ENCODE measurements at regions not wholly inside any gene's neighbourhood (a gene's known extent, or its start where the extent isn't known, plus 50 kb on each side); places are given as distances from the start of the nearest gene placed in this dataset.

GRCh38 chr7:85644272-85644671, 457.4 kb upstream of the SEMA3D start:
- TF ChIP-seq POLR2AphosphoS5 (IDR thresholded peaks at IDR 0.05) = no peak
- TF ChIP-seq CTCF (IDR thresholded peaks at IDR 0.05 in 8 of 11, conservative IDR thresholded peaks at IDR 0.05 in 3 of 11) = no peak
- no peak for TF ChIP-seq POLR2A (IDR thresholded peaks at IDR 0.05)

Measured in spleen (tissue), 7 donors.